GM12891 (cell line): ENCODE measurements at regions not wholly inside any gene's neighbourhood (a gene's known extent, or its start where the extent isn't known, plus 50 kb on each side); places are given as distances from the start of the nearest gene placed in this dataset.

Source experiments
- POLR2A ChIP-seq: IDR thresholded peaks from 2 replicates; pipeline ENCODE4 v1.6.1; 2011; ENCODE audit warnings: low read depth, low read length, control low read depth
- POLR2AphosphoS5 ChIP-seq: IDR thresholded peaks from 2 replicates; pipeline ENCODE4 v1.6.1; 2011; ENCODE audit warnings: low read depth, low read length, control low read depth
- SPI1 ChIP-seq: IDR thresholded peaks from 2 replicates; pipeline ENCODE4 v1.6.1; 2011; ENCODE audit warnings: low read depth, low read length, control low read depth

DNA sequence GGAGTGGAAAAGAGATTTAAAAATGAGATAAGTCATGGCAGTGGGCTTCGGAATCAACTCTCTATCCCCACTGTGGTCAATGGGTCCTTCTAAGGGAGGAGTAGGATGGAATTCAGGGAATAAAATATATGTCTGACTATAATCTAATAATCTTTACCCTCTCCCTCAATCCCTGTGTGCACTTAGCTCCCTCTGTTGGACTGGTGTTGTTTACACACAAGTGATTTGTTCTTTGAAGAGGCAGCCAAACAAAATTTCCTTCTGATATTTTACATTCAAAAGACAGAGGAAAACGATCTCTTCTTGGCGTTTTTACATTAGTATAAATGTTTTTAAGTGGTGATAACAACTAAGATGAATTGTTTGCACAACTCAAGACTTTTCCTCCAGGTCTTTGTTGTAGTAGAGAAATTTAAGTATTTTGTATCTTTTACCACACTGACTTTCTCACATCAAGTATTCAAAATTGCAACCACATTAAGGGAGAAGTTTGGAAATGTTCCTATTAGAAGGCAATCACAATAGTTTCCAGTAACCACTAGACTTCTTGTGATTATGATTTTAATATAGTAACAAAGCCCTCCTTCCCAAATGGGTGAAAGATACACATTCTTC lies 317.8 kb downstream of the CENPW start:
- TF ChIP-seq POLR2AphosphoS5 (no peak), POLR2A (no peak), SPI1 (no peak)
